COLO668 (cell line): ENCODE measurements at regions not wholly inside any gene's neighbourhood (a gene's known extent, or its start where the extent isn't known, plus 50 kb on each side); places are given as distances from the start of the nearest gene placed in this dataset.

Source experiments
- DNase-seq: peaks from one replicate; lab custom pipeline; 2025; ENCODE audit not compliant: unreplicated experiment; lab: John Stamatoyannopoulos, UW

- DNase-seq: no peak
Observed at GRCh38 chr11:116274521-116274920, 498.3 kb downstream of the BUD13 start.

DNA sequence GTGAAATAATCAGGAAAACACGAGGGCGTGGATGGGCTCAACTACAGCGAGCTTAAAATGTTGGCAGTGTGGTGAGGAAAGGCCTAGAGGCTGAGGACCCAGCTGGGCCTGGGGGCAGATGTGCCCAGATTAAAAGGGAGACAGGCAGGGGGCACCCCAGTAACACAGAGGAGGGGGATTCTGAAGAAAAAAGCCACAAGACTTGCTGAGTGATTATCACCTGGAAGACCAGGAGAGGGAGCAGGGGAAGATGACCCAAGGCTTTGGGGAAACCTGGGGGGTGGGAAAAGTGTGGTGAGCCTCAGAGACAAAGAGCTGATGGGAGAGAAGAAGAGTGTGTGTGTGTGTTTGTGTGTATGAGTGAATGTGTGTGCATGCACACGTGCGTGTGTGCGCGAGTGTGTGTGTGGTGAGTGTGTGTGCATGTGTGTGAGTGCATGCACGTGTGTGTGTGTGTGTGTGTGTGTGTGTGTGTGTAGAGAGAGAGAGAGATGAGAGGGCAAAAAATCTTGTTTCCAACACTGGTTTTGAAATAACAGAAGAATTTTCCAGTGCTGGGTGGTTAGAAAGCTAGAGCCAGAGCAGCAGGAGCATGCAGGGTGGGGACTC is 500.5 kb downstream of the BUD13 start:
- DNase-seq: no peak

- no peak for DNase-seq
Observed at GRCh38 chr11:116271479-116271878, 501.3 kb downstream of the BUD13 start.

DNA sequence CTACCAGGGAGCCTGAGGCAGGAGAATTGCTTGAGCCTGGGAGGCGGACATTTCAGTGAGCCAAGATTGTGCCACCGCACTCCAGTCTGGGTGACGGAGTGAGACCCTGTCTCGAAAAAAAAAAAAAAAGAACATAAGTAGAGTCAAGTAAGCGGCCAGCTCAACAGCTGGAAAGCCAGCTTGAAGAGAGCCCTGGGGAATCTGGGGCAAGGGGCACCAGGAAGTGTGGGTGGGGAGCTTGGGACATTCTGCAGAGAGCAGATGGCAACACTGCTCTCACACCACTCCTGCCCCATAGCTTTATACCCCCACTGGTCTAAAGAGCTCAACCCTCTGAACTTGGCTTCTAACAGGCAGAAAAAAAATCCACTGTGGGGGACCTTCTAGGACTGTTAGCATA is 505.6 kb downstream of the BUD13 start:
- DNase-seq: no peak

- no peak for DNase-seq
Observed at GRCh38 chr11:116263770-116264169, 509.0 kb downstream of the BUD13 start.

- DNase-seq: no peak
Observed at GRCh38 chr11:116263019-116263418, 509.8 kb downstream of the BUD13 start.

GRCh38 chr11:116262370-116262769 is 510.4 kb downstream of the BUD13 start:
- DNase-seq: no peak

- DNase-seq: no peak
Observed at GRCh38 chr11:116261606-116262005, 511.2 kb downstream of the BUD13 start.

DNA sequence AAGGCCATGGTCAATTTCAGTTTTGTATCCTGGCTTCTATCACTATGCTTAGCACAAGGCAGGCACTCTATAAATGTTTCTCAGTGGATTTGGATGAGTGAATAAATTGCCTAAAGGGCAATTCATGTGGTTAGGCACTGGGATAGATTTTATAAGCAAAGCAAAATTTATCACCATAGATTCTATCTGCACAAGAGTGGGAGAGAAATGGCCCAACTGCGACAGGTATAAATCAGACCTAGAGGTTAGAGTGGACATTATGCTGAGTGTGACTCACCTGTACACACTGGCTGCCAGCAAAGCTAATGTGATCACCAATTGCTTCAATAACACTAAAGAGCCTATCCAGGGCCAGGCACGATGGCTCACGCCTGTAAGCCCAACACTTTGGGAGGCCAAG is 514.0 kb downstream of the BUD13 start:
- DNase-seq: no peak

DNA sequence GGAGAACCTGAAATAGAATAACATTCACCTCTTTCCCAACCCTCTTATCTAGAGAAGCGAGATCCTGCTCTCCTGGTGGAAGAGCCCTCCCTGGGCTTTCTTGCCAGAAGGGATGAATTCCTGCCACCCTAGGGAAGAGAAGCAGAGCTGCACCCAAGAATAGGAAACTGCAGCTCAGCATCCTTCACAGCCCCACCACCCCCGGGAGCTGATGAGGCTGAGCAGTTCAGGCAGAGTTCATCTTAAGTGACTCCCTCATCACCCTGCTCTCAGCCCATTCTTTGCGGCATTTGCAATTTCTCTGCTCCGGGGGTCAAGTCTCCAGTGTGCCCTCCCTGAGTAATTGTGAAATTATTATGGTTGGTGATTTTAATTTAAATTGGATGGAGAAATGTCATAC is 514.9 kb downstream of the BUD13 start:
- DNase-seq: no peak

DNA sequence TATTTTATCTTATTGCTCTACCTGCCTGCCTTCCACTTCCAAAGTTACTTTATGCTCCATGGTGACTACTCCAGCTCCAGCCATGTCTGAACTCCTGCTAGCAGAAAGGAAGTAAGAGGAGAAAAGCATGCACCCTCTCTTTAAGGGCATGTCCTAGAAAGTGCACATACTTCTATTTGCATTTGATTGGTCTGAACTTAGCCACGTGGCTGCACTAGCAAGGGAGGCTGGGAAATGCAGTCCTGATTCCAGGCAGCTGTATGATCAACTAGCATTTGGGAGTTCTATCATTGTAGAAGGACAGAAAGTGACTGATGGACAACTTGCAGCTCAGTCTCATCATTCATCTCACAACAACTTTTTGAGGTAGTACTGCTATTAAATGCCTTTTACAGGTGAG is 515.7 kb downstream of the BUD13 start:
- no peak for DNase-seq

DNA sequence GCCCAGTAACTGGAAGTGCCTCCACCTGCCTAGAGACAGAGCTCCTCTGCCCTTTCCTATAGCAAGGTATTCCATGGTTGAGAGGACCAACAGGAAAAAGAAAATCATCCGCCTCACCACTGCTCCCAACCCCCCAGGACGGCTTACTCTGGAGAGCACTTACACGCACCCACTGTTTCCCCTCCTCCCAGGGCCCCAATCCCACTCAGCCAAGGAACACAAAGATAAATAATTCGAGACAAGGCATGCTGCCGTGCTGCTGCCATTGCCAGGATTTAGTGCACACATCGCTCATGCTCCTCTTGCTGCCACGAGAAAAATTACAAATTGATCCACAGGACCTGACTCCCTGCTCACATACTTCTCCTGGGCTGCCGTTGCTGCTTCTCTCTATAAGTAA is 516.6 kb downstream of the BUD13 start:
- no peak for DNase-seq

- DNase-seq: peak; percentile 85
Observed at GRCh38 chr11:116255321-116255953, 517.4 kb downstream of the BUD13 start.

DNA sequence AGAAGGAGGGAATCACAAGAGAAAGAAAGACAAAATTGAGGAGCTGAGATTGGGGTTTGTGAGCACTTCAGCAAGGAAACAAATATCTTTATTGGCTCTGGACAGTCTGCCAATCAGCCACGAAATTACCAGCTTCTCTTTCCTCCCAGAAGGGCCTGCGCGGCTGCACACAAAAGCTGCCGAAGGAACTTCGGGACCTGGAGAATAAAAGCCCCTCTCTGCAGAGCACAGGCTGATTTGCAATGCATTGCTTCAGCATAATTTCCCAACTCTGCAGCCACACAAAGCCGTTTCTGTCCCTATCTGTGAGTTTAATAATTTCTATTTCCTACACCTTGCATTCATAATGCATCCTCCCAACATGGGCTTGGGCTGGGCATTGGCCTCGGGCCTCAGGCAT is 522.6 kb downstream of the BUD13 start:
- DNase-seq: no peak

- DNase-seq: no peak
Observed at GRCh38 chr11:116249561-116249960, 523.2 kb downstream of the BUD13 start.

GRCh38 chr11:116244889-116245288 is 527.9 kb downstream of the BUD13 start:
- DNase-seq: no peak

DNA sequence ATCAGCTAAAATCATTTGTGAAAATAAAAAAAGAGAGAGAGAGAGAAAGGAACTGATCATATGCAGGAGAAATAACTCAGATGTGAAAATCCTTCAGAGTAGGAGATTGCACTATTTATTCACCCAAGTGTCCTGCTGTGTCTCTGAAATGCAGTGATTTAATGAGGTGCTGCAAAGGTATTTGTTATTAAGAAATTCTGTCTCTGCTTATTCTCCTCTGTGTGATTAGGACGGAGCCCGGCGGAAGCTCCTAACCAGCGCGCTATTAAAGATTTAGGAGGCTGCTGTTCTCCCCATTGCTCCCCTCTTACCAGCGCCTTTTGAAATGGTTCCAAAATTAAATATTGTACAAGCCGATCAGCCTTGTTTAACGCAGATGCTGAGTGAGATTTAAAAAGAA is 528.3 kb downstream of the BUD13 start:
- no peak for DNase-seq

DNA sequence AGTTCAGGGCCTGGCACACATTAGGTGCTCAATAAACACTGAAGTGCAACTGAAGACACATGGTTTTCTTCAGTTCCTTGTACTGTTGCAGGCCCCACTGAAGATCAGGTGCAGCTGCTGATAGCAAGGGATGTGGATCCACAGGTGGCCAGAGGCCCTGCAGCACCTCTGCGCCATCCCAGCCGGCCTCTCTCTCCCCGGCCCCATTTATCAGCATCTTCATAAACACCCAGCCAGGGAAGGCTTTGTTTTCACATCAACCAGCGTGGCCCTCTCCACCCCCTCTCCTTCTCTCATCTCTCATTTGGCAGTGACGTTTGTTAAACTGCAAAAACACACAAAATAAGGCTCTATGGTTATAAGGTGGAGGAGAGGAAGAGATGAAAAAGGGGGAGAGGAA is 528.8 kb downstream of the BUD13 start:
- DNase-seq: no peak

DNA sequence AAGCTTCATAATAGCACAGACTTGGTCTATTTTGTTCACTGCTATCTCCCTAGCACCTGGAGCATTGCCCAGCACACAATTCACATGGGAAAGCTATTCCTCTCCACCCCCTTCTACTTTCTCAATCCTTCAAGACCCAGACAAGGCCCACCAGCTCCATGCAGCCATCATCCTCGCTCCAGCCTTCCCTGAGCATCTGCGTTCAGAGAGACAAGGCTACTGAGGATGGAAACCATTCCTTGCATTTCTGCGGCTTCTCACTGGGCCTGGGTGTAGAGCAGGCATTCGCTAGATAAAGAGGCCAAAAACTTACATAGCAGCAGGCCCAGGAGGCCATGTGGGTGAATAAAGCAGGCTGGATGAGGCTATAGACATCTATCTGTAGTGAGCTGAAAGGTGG is 530.8 kb downstream of the BUD13 start:
- no peak for DNase-seq

DNA sequence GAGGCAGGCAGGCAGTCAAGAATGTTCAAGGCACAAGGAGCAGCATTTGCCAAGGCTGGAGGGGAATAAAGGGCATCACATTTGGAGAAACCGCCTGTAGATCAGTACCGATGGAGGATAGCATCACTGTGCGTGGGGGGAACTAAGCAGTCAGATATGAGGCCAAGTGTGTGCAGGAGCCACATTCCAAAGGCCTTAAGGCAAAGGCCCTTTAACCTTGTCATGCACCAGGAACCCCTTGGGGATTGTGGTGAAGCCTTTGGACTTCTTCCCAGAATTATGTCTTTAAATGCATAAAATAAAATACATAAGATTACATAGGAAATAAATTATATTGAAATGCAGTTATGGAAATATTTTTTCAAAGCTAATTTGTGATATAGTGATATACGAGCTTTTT is 532.1 kb downstream of the BUD13 start:
- DNase-seq: no peak

DNA sequence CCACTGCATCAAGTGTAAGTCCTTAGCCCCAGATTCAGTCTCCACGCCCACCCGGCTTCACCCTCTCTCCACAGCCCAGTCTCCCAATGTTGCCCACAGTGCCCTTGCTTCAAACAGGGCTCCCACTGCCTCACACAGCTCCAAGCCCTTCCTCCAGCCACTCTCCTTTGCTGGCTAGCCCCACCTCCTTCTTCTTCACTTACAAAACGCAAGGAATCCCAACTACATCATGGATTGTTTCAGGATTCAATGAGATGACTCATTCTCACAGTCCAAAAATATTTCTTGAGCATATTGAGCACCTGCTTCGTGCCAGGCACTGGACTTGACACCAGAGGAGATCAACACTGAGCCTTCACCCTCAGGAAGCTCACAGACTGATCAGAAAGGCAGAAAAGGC is 533.5 kb downstream of the BUD13 start:
- DNase-seq: no peak

DNA sequence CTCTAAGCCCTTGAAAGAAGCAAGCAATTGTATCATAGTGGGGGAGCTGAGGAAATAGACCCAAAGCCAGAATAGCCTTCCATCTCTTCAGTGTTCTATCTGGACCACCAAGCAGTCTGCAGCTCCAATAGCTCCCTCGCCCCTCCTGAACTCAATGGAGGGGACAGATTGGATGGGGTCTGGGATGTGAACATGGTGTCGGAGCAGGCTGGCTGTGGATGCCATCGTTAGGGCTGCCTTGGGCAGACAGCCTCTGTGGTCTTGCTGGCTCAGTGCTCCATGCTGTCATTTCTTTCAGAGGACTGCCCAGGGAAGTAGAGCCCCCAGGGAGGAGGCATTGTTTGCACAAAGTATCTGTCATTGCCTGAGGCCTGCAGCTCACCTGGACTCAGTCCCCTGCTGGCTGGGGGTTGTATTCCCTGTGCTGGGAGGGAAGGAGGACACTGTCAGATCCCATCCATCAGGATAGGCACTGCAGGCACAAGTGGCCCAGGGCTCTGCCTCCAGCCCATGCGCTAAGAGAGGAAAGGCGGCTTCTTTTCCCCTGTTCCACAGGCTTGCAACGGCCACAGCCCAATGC is 537.7 kb downstream of the BUD13 start:
- peak; percentile 32 for DNase-seq

- DNase-seq: no peak
Observed at GRCh38 chr11:116233561-116233960, 539.2 kb downstream of the BUD13 start.
